ENCODE measurements at regions not wholly inside any gene's neighbourhood (a gene's known extent, or its start where the extent isn't known, plus 50 kb on each side); places are given as distances from the start of the nearest gene placed in this dataset.
"Not testable (repeated sequence)": the region's sequence is repeated elsewhere in the genome, so short reads cannot be mapped to it uniquely, and the experiment has no call there.

DNA sequence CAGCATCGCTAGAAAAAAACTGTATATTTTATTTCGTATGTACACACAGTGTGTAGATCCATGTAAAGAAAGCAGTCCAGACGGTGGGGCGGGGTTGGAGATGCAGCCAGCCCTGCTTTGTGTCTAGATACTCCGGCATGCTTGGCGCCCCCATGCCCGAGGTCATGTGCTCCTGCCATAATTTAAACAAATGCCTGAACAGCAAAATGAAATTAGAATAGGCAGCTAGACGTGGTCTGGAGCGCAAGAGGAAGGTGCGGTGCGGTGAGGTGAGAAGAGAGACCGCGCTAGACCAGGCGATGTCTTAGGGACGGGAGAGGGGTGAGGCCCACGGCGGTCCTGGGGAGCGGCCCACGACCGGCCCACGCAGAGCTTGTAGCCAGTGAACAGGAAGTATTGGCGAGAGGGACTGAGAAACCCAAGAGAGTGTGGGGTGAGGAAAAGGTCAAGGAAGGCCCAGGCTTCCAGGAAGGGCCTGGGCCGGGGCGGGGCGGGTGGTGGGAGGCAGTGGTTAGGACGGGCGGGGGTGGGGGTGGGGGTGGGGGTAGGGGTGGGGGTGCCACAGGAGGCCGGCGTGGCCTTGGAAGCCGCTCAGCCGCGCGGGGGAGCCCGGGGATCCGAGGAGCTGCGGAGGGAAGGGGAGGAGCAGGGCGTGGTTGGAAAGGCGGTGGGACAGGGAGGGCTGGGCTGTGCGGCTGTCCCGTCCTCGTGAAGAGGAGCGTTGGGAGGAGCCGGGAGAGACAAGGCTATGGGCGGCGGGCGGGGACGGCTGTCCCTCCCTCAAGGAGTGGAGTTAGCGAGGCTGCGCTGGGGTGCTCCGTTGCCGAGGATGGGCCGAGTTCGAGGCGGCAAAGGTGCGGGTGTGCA is 254.7 kb upstream of the SGCG start:
- peaks cover 8% of the 10 kb centered on the region for H3K27me3 Mint-ChIP-seq (ENCODE audit: low read depth, unreplicated experiment)
- H3K4me3 ChIP-seq (ENCODE audit: insufficient read depth, low read depth, low read length) = peak overlapping the region; percentile 23
- H3K36me3 ChIP-seq (ENCODE audit: insufficient read depth, low read length) = no peaks in the 10 kb centered on the region
- no peaks in the 10 kb centered on the region for H3K27me3 ChIP-seq (ENCODE audit: insufficient read depth, low read length)
- peaks cover 2% of the 10 kb centered on the region for H3K4me1 Mint-ChIP-seq (ENCODE audit: low read depth, unreplicated experiment)
- no peak overlapping the region for H3K27ac ChIP-seq (ENCODE audit: low read depth, low read length)
- H2AFZ ChIP-seq (ENCODE audit: low read depth, low read length) = peak overlapping the region; percentile 75
- H3K27ac Mint-ChIP-seq (ENCODE audit: unreplicated experiment) = no peak overlapping the region
- no peaks in the 10 kb centered on the region for H4K20me1 ChIP-seq (ENCODE audit: insufficient read depth, low read length)
- FAIRE-seq = no peak
- peak; percentile 12 for DNase-seq (ENCODE audit: low read depth)
- H3K36me3 Mint-ChIP-seq (ENCODE audit: low read depth, unreplicated experiment) = no peaks in the 10 kb centered on the region
- TF ChIP-seq EZH2 (IDR thresholded peaks at IDR 0.05; ENCODE audit: insufficient read depth, low read length) = no peak
- TF ChIP-seq, protein P1, sequence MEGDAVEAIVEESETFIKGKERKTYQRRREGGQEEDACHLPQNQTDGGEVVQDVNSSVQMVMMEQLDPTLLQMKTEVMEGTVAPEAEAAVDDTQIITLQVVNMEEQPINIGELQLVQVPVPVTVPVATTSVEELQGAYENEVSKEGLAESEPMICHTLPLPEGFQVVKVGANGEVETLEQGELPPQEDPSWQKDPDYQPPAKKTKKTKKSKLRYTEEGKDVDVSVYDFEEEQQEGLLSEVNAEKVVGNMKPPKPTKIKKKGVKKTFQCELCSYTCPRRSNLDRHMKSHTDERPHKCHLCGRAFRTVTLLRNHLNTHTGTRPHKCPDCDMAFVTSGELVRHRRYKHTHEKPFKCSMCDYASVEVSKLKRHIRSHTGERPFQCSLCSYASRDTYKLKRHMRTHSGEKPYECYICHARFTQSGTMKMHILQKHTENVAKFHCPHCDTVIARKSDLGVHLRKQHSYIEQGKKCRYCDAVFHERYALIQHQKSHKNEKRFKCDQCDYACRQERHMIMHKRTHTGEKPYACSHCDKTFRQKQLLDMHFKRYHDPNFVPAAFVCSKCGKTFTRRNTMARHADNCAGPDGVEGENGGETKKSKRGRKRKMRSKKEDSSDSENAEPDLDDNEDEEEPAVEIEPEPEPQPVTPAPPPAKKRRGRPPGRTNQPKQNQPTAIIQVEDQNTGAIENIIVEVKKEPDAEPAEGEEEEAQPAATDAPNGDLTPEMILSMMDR (IDR thresholded peaks at IDR 0.05; ENCODE audit: insufficient read depth, low read depth, low read length) = no peak
- H3K79me2 ChIP-seq (ENCODE audit: insufficient read depth, low read length) = no peaks in the 10 kb centered on the region
- peak overlapping the region; percentile 80 for H3K4me2 ChIP-seq (ENCODE audit: low read length)
- no peaks in the 10 kb centered on the region for H3K4me1 ChIP-seq (ENCODE audit: insufficient read depth, low read length)
- H3K4me3 Mint-ChIP-seq (ENCODE audit: unreplicated experiment) = no peak overlapping the region
- H3K9me3 Mint-ChIP-seq (ENCODE audit: unreplicated experiment) = peaks cover 3% of the 10 kb centered on the region
- no peaks in the 10 kb centered on the region for H3K9me3 ChIP-seq (ENCODE audit: insufficient read depth, low read depth, low read length)
- H3K9ac ChIP-seq (ENCODE audit: low read length) = no peak overlapping the region

DNA sequence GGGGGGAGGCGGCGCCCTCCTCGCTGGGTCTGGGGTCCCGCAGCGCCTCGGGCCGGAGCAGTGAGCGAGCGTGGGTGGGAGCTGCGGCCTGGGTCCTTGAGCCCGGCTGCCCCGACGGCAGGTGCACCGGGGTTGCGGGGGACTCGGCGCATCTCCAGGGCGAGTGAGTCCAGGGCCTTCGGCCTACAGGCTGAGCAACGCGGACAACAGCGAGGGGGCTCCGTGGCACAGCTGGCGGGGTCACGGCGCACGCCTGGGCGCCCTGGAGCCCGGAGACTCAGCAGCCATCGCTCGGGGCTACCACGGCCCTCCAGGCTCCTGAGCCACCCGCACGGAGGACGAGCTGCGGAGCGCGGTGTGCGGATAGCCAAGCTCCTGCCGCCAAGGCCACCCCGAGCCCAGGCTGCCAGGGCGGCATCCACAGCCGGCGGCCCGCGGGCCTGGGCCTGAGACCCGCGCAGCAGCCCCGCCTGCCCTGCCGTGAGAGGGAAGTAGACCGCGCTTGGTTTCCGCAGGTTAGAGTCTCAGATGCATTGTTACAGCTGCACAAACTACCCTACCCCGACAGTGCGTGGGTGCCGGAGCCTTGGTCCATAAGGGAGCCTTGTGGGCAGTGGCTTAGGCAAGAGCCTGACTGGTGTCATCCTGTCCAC is 253.9 kb upstream of the SGCG start:
- Mint-ChIP-seq H3K4me1 (ENCODE audit: low read depth, unreplicated experiment) (peaks cover 2% of the 10 kb centered on the region), H3K9me3 (ENCODE audit: unreplicated experiment) (peaks cover 3% of the 10 kb centered on the region), H3K36me3 (ENCODE audit: low read depth, unreplicated experiment) (no peaks in the 10 kb centered on the region), H3K27me3 (ENCODE audit: low read depth, unreplicated experiment) (peaks cover 13% of the 10 kb centered on the region), H3K4me3 (ENCODE audit: unreplicated experiment) (no peak overlapping the region), H3K27ac (ENCODE audit: unreplicated experiment) (no peak overlapping the region)
- no peaks in the 10 kb centered on the region for H3K4me1 ChIP-seq (ENCODE audit: insufficient read depth, low read length)
- no peak overlapping the region for H3K27ac ChIP-seq (ENCODE audit: low read depth, low read length)
- TF ChIP-seq, protein P1 (IDR thresholded peaks at IDR 0.05; ENCODE audit: insufficient read depth, low read depth, low read length) = no peak
- TF ChIP-seq EZH2 (IDR thresholded peaks at IDR 0.05; ENCODE audit: insufficient read depth, low read length) = no peak
- DNase-seq (ENCODE audit: low read depth) (no peak), FAIRE-seq (no peak)
- no peaks in the 10 kb centered on the region for H3K36me3 ChIP-seq (ENCODE audit: insufficient read depth, low read length)
- peak overlapping the region; percentile 80 for H3K4me2 ChIP-seq (ENCODE audit: low read length)
- peak overlapping the region; percentile 75 for H2AFZ ChIP-seq (ENCODE audit: low read depth, low read length)
- no peaks in the 10 kb centered on the region for H3K79me2 ChIP-seq (ENCODE audit: insufficient read depth, low read length)
- peak overlapping the region; percentile 23 for H3K4me3 ChIP-seq (ENCODE audit: insufficient read depth, low read depth, low read length)
- H3K9me3 ChIP-seq (ENCODE audit: insufficient read depth, low read depth, low read length) = no peaks in the 10 kb centered on the region
- H4K20me1 ChIP-seq (ENCODE audit: insufficient read depth, low read length) = no peaks in the 10 kb centered on the region
- no peaks in the 10 kb centered on the region for H3K27me3 ChIP-seq (ENCODE audit: insufficient read depth, low read length)
- H3K9ac ChIP-seq (ENCODE audit: low read length) = no peak overlapping the region

DNA sequence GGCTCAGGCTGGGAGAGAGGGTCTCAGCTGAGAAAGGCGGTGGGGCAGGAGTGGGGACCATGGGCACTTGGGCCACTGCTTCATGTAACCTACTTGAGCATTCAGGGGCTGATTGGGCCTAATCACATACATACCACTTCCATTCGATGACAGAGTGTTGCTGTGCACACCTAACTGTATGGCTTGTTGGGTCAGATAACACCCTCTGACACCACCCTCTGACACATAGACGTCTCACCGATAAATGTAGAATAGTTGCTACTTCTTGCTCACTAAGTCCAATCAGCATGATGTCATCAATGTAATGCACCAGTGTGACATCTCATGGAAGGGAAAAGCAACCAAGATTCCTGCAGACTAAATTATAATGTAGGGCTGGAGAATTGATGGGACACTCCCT is 252.9 kb upstream of the SGCG start:
- H3K9me3 ChIP-seq (ENCODE audit: insufficient read depth, low read depth, low read length); H3K9me3 Mint-ChIP-seq (ENCODE audit: unreplicated experiment); H3K4me1 ChIP-seq (ENCODE audit: insufficient read depth, low read length); H3K4me3 ChIP-seq (ENCODE audit: insufficient read depth, low read depth, low read length); H3K4me1 Mint-ChIP-seq (ENCODE audit: low read depth, unreplicated experiment); H3K27ac ChIP-seq (ENCODE audit: low read depth, low read length); H3K36me3 ChIP-seq (ENCODE audit: insufficient read depth, low read length); H3K27me3 ChIP-seq (ENCODE audit: insufficient read depth, low read length); H3K79me2 ChIP-seq (ENCODE audit: insufficient read depth, low read length); H3K36me3 Mint-ChIP-seq (ENCODE audit: low read depth, unreplicated experiment); H3K27ac Mint-ChIP-seq (ENCODE audit: unreplicated experiment); H4K20me1 ChIP-seq (ENCODE audit: insufficient read depth, low read length); H3K9ac ChIP-seq (ENCODE audit: low read length); H3K4me2 ChIP-seq (ENCODE audit: low read length); H3K4me3 Mint-ChIP-seq (ENCODE audit: unreplicated experiment); H2AFZ ChIP-seq (ENCODE audit: low read depth, low read length); DNase-seq (ENCODE audit: low read depth): not testable (repeated sequence)
- peaks cover 13% of the 10 kb centered on the region for H3K27me3 Mint-ChIP-seq (ENCODE audit: low read depth, unreplicated experiment)
- peak; percentile 50 for FAIRE-seq
